ENCODE measurements at regions not wholly inside any gene's neighbourhood (a gene's known extent, or its start where the extent isn't known, plus 50 kb on each side); places are given as distances from the start of the nearest gene placed in this dataset.
"Not testable (repeated sequence)": the region's sequence is repeated elsewhere in the genome, so short reads cannot be mapped to it uniquely, and the experiment has no call there.

GRCh38 chr15:93825682-93826081, 405.7 kb upstream of the MCTP2 start:
- no peak for DNase-seq (ENCODE audit: low read depth)

GRCh38 chr15:93823971-93824913, 407.1 kb upstream of the MCTP2 start:
- DNase-seq (ENCODE audit: low read depth): no peak

GRCh38 chr15:93820566-93820965, 410.8 kb upstream of the MCTP2 start:
- DNase-seq (ENCODE audit: low read depth): no peak

GRCh38 chr15:93819826-93820225, 411.5 kb upstream of the MCTP2 start:
- no peak for DNase-seq (ENCODE audit: low read depth)

GRCh38 chr15:93816815-93817214, 414.5 kb upstream of the MCTP2 start:
- DNase-seq (ENCODE audit: low read depth): no peak

GRCh38 chr15:93811305-93811704, 420.1 kb upstream of the MCTP2 start:
- DNase-seq (ENCODE audit: low read depth): no peak

GRCh38 chr15:93809516-93809915, 421.8 kb upstream of the MCTP2 start:
- DNase-seq (ENCODE audit: low read depth): no peak

GRCh38 chr15:93803421-93804152, 427.8 kb upstream of the MCTP2 start:
- DNase-seq (ENCODE audit: low read depth): no peak

GRCh38 chr15:93801206-93801605, 430.2 kb upstream of the MCTP2 start:
- no peak for DNase-seq (ENCODE audit: low read depth)

- DNase-seq (ENCODE audit: low read depth): no peak
These were observed 430.6 kb upstream of the MCTP2 start for GRCh38 chr15:93800805-93801204.

GRCh38 chr15:93789441-93789840, 441.9 kb upstream of the MCTP2 start:
- no peak for DNase-seq (ENCODE audit: low read depth)

GRCh38 chr15:93780073-93780472, 451.3 kb upstream of the MCTP2 start:
- no peak for DNase-seq (ENCODE audit: low read depth)

- DNase-seq (ENCODE audit: low read depth): no peak
These were observed 452.0 kb upstream of the MCTP2 start for GRCh38 chr15:93779341-93779740.

GRCh38 chr15:93771196-93772030, 459.9 kb upstream of the MCTP2 start:
- no peak for DNase-seq (ENCODE audit: low read depth)

- no peak for DNase-seq (ENCODE audit: low read depth)
These were observed 460.6 kb upstream of the MCTP2 start for GRCh38 chr15:93770788-93771187.

- DNase-seq (ENCODE audit: low read depth): no peak
These were observed 469.3 kb upstream of the MCTP2 start for GRCh38 chr15:93762036-93762435.

GRCh38 chr15:93759629-93760028, 471.7 kb upstream of the MCTP2 start:
- no peak for DNase-seq (ENCODE audit: low read depth)

- DNase-seq (ENCODE audit: low read depth): no peak
These were observed 472.5 kb upstream of the MCTP2 start for GRCh38 chr15:93758824-93759223.

GRCh38 chr15:93748710-93749109, 482.7 kb upstream of the MCTP2 start:
- no peak for DNase-seq (ENCODE audit: low read depth)

- not testable (repeated sequence) for DNase-seq (ENCODE audit: low read depth)
These were observed 496.4 kb upstream of the MCTP2 start for GRCh38 chr15:93734976-93735375.

- DNase-seq (ENCODE audit: low read depth): no peak
These were observed 500.6 kb upstream of the MCTP2 start for GRCh38 chr15:93730724-93731123.

GRCh38 chr15:93722165-93722564, 509.2 kb upstream of the MCTP2 start:
- DNase-seq (ENCODE audit: low read depth): no peak
